Mesothelial cell of epicardium (in vitro differentiated cells): ENCODE measurements at regions not wholly inside any gene's neighbourhood (a gene's known extent, or its start where the extent isn't known, plus 50 kb on each side); places are given as distances from the start of the nearest gene placed in this dataset.

Experiments
- DNase-seq, 2 experiments: peaks; one replicate each; pipeline ENCODE4 v3.0.0; 2021; ENCODE audit warnings: low spot score in 2 of 2; ENCODE audit not compliant: unreplicated experiment in 2 of 2
- H3K27ac Mint-ChIP-seq: 2 replicates; pipeline ENCODE4 v1.8.0; 2021; ENCODE audit warnings: mixed read lengths
- H3K27me3 Mint-ChIP-seq: 2 replicates; pipeline ENCODE4 v1.8.0; 2021; ENCODE audit warnings: low read depth, mixed read lengths
- H3K36me3 Mint-ChIP-seq: 2 replicates; pipeline ENCODE4 v1.8.0; 2021; ENCODE audit warnings: mixed read lengths
- H3K4me1 Mint-ChIP-seq: 2 replicates; pipeline ENCODE4 v1.8.0; 2021; ENCODE audit warnings: mixed read lengths
- H3K4me3 Mint-ChIP-seq: 2 replicates; pipeline ENCODE4 v1.8.0; 2021; ENCODE audit warnings: mild to moderate bottlenecking, moderate library complexity, mixed read lengths
- H3K9me3 Mint-ChIP-seq: 2 replicates; pipeline ENCODE4 v1.8.0; 2021; ENCODE audit warnings: mixed read lengths
- CTCF ChIP-seq: fragments of 200-600 bp; sonication (generic); IDR thresholded peaks from one replicate; pipeline ENCODE4 v1.5.0; 2021; ENCODE audit warnings: antibody characterized with exemption; ENCODE audit not compliant: unreplicated experiment

- Mint-ChIP-seq H3K4me1 (peaks cover 14% of the 10 kb centered on the region), H3K9me3 (peaks cover 10% of the 10 kb centered on the region), H3K27ac (peak overlapping the region; percentile 78), H3K36me3 (peaks cover 1% of the 10 kb centered on the region), H3K4me3 (no peak overlapping the region), H3K27me3 (no peaks in the 10 kb centered on the region)
- no peak for DNase-seq
- TF ChIP-seq CTCF, result no peak
Measured at GRCh38 chr4:147173322-147173721, 227.7 kb upstream of the TTC29 start.

GRCh38 chr4:147173797-147174432, 228.3 kb upstream of the TTC29 start:
- no peak for DNase-seq
- H3K9me3 Mint-ChIP-seq, result peaks cover 7% of the 10 kb centered on the region
- no peak overlapping the region for H3K4me3 Mint-ChIP-seq
- peaks cover 14% of the 10 kb centered on the region for H3K4me1 Mint-ChIP-seq
- no peaks in the 10 kb centered on the region for H3K36me3 Mint-ChIP-seq
- H3K27me3 Mint-ChIP-seq, result no peaks in the 10 kb centered on the region
- H3K27ac Mint-ChIP-seq, result peak overlapping the region; percentile 78
- TF ChIP-seq CTCF, result no peak

- H3K36me3 Mint-ChIP-seq, result no peaks in the 10 kb centered on the region
- no peak overlapping the region for H3K4me3 Mint-ChIP-seq
- TF ChIP-seq CTCF, result no peak
- no peaks in the 10 kb centered on the region for H3K27me3 Mint-ChIP-seq
- peaks cover 7% of the 10 kb centered on the region for H3K9me3 Mint-ChIP-seq
- peaks cover 14% of the 10 kb centered on the region for H3K4me1 Mint-ChIP-seq
- no peak for DNase-seq
- peak overlapping the region; percentile 78 for H3K27ac Mint-ChIP-seq
Measured at GRCh38 chr4:147174591-147174990, 228.9 kb upstream of the TTC29 start.

GRCh38 chr4:147175460-147176025, 229.9 kb upstream of the TTC29 start:
- DNase-seq, result no peak
- peak overlapping the region; percentile 24 for H3K27ac Mint-ChIP-seq

GRCh38 chr4:147182041-147182440, 236.4 kb upstream of the TTC29 start:
- peaks cover 14% of the 10 kb centered on the region for H3K4me1 Mint-ChIP-seq
- peaks cover 33% of the 10 kb centered on the region for H3K9me3 Mint-ChIP-seq
- no peak for DNase-seq
- no peak overlapping the region for H3K4me3 Mint-ChIP-seq
- H3K27ac Mint-ChIP-seq, result peak overlapping the region; percentile 4
- H3K36me3 Mint-ChIP-seq, result peaks cover 19% of the 10 kb centered on the region
- TF ChIP-seq CTCF, result no peak
- H3K27me3 Mint-ChIP-seq, result no peaks in the 10 kb centered on the region

More at GRCh38 chr4:147175460-147176025, 229.9 kb upstream of the TTC29 start:
- Mint-ChIP-seq H3K27me3 (no peaks in the 10 kb centered on the region), H3K4me1 (peaks cover 16% of the 10 kb centered on the region), H3K4me3 (no peak overlapping the region), H3K36me3 (no peaks in the 10 kb centered on the region), H3K9me3 (peaks cover 7% of the 10 kb centered on the region)
- no peak for TF ChIP-seq CTCF
